AG09319 (cell line): ENCODE measurements at regions not wholly inside any gene's neighbourhood (a gene's known extent, or its start where the extent isn't known, plus 50 kb on each side); places are given as distances from the start of the nearest gene placed in this dataset.
A peak's percentile ranks its signal among the peaks of the same experiment; 100 is the strongest.
"Not testable (repeated sequence)": the region's sequence is repeated elsewhere in the genome, so short reads cannot be mapped to it uniquely, and the experiment has no call there.

Source experiments
- DNase-seq: peaks from one replicate; pipeline ENCODE4 v3.0.0-alpha.2; 2010; ENCODE audit warnings: low read depth; ENCODE audit errors: extremely low read depth
- CTCF ChIP-seq: IDR thresholded peaks from 2 replicates; pipeline ENCODE4 v1.5.1; 2011; ENCODE audit warnings: low read depth, mild to moderate bottlenecking, inconsistent platforms, low read length, moderate library complexity

GRCh38 chr4:130035391-130035790 lies 939.4 kb downstream of the C4orf33 start:
- no peak for DNase-seq
- TF ChIP-seq CTCF: no peak

- DNase-seq: not testable (repeated sequence)
Measured at GRCh38 chr4:130037866-130038265, 941.9 kb downstream of the C4orf33 start.

GRCh38 chr4:130038540-130038939 lies 942.6 kb downstream of the C4orf33 start:
- not testable (repeated sequence) for DNase-seq

- no peak for TF ChIP-seq CTCF
Measured at GRCh38 chr4:130043732-130044160, 947.8 kb downstream of the C4orf33 start.

GRCh38 chr4:130044788-130045531 lies 949.0 kb downstream of the C4orf33 start:
- TF ChIP-seq CTCF: no peak
- DNase-seq: no peak

More at GRCh38 chr4:130043732-130044160, 947.8 kb downstream of the C4orf33 start:
- peak; percentile 12 for DNase-seq

GRCh38 chr4:130053723-130054122 lies 957.8 kb downstream of the C4orf33 start:
- no peak for TF ChIP-seq CTCF
- DNase-seq: no peak

- no peak for DNase-seq
- TF ChIP-seq CTCF: no peak
Measured at GRCh38 chr4:130054908-130055307, 959.0 kb downstream of the C4orf33 start.

- TF ChIP-seq CTCF: no peak
- no peak for DNase-seq
Measured at GRCh38 chr4:130056286-130056685, 960.3 kb downstream of the C4orf33 start.
